Globus pallidus (tissue), 1 donor: ENCODE measurements at regions not wholly inside any gene's neighbourhood (a gene's known extent, or its start where the extent isn't known, plus 50 kb on each side); places are given as distances from the start of the nearest gene placed in this dataset.

Source experiments
- DNase-seq: peaks from one replicate; pipeline ENCODE4 v3.0.0-alpha.2; 2015; ENCODE audit warnings: low spot score

DNA sequence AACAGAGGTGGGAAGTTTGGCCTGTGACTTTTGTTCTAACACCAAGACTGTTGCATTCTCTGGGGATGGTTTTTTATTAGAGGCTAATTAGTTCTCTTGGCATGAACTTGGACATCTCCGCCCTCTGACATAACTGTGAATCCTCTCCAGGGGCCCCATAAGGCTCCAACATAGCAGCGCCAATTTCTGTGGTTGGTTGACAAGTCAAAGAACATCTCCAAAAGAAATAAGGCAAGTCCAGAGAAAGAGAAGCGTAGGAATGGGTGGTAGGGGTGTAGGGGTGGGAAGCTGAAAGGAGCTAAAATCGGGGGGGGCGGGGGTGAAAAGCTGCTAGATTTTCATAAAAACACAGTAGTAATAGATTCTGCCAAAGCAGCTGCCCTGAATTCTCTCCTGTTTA, 81.0 kb upstream of the DAB2 start:
- no peak for DNase-seq

GRCh38 chr5:39505363-39505762, 80.6 kb upstream of the DAB2 start:
- DNase-seq, result no peak

GRCh38 chr5:39503155-39503554, 78.4 kb upstream of the DAB2 start:
- no peak for DNase-seq

DNA sequence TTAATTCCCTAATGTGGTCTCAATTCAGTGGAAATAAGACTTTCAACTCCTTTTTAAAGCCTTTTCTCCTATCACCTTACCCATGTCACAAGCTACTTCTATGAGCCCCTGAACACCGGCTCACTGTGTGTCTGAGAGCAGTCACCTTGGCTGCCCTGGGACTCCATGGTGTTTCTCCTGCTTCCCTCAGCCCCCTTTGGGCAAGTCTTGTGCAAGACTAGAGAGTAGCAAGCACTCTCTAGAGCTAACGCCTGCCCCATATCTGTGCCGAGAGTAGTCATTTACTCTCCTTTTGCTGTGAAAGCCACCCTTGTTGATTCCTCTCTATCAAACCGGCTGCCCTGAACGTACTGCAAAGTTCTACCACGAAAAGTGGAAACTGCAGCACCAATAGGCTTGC, 77.9 kb upstream of the DAB2 start:
- DNase-seq, result no peak

- no peak for DNase-seq
These were observed 76.6 kb upstream of the DAB2 start for GRCh38 chr5:39501397-39501796.

DNA sequence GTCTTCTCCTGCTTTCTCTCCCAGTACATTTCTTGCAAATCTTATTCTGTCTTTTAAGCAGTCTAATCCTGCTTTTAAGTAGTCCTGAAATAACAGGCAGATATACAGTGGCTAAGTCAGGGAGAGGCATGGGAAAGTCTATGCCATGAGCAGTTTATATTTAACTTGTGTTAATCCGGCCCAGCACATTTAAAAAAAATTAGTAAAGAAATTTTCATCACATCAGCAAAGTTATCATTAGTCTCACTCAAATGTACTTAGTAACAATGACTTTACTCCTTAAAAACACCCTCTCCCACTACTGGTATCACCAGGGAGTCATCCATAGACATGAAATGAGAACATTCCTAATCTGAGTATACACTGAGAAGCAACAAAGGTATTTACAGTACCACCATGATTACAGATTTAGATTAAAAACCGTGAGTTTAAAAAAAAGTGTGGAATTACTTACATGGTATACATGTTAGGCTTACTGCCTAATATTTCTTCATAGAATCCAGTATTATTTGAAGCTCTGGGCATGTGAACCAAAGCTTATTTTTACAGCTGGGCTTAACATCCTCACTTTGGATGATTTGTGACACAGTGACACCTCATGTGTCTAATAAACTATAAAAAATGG, 75.9 kb upstream of the DAB2 start:
- DNase-seq, result no peak

DNA sequence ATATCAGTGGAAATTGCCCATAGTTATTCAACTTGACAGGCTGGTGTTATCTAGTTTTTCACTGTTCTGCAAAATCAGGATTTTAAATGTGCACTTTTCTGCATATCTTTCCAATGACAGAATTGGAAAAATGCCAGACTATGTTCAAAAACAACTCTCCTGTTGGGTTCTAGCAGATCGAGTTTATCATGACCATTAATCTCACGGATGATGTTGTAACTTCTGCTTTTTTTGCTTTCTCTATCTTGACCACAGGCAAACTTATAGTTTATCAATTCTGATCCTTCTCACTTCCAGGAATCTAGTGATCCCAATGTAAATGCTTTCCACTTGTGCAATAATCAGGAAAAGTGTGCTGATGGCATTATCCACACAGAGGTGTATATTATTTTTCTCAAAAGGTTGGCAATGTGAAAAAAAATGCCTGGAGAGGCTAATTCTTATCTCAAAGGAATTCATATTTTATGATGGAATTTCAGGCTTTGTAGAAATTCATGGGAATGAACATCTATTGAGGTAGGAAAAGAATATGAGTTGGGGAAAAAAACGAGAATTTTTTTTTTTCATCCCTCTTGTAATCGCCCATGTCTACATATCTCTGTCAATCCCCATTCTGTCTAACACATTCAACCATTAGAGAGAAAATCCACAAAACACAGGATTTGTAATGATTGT, 73.6 kb upstream of the DAB2 start:
- no peak for DNase-seq

- no peak for DNase-seq
These were observed 72.5 kb upstream of the DAB2 start for GRCh38 chr5:39497322-39497721.

DNA sequence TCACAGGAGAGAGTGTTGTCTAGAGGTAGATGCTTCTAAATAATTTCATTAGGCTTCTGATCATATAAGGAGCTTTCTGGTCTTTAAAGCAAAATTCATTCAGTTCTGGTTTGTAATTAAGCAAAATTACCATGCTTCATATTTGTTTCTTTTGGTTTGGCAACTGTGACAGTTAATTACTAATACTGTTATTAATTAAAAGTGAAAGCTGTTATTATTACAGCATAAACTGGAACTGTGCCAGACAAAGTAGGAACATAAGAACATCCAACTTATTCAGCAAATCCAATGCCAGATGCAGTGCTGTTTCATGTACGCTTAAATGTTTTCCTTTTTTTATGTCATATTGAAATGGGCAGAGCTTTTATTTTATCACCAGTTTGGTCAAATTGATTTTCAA, 70.4 kb upstream of the DAB2 start:
- no peak for DNase-seq

GRCh38 chr5:39494534-39494933, 69.8 kb upstream of the DAB2 start:
- no peak for DNase-seq

DNA sequence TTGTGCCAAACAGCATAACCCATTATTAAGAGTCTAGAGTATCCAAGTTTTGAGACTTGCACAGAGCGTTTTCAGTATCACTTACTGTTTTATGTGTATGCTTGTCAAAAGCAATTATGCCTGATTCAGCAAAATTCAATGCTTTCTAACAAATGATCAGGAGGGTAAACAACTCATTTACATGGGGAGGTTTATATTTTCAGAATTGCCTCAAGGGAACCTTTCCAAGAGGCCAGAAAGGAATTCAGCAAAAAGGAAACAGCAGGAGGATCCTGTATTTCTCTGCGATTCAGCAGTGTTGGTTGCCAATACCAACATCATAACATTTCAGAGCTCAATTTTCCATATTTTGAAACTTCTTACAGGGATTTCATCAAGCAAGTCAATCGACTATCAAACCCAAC, 69.3 kb upstream of the DAB2 start:
- no peak for DNase-seq

DNA sequence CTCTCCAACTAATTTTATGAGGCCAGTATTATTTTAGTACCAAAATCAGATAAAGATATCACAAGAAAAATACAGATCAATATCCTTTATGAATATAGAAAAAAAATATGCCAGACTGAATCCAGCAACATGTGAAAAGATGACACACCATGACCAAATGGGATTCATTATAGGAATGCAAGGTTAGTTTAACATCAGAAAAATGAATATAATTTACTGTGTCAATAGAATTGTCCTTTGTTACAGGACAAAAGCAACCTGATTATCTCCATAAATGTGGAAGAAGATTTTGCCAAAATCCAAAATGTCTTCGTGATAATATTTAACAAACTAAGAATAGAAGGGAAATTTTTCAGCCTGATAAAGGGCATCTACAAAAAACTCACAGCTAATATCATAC, 66.4 kb upstream of the DAB2 start:
- DNase-seq, result no peak

GRCh38 chr5:39489263-39489662, 64.5 kb upstream of the DAB2 start:
- DNase-seq, result no peak

DNA sequence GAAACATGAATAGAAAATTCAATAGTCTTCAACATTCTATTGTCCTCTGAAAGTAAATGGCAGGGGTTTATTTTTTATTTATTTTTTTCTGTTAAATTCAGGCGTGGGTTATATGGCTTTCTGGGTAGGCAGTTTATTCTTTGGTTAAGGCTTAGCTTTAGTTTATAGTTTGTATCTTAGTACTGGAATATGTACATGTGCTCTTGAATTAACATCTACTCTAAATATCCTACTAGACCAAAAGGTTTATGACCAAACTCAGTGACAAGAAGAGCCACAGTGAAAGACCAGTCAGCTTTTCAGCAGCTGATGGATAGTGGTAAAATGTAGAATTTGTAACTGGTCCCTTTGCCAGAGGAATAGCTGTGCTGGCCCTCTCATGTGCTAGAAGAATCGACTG, 62.0 kb upstream of the DAB2 start:
- DNase-seq, result no peak

DNA sequence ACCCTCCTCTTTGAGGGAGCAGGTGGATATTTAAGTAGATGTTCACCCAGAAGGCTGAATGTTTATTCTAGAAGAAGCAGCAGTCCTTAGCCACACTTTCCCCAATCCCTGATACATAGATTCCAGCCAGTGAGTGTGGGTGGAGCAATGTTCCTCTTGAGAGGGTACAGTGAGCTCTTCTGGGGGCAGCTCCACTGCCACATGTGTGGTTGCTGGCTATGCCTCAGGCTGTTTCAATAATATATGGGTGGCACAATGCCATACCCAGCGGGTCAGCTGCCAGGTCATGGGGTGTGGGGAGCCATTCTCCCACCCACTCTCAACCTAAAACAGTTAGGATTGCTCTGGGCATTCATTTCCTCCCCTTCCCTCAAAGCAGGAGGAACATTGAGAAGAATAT, 61.6 kb upstream of the DAB2 start:
- no peak for DNase-seq

DNA sequence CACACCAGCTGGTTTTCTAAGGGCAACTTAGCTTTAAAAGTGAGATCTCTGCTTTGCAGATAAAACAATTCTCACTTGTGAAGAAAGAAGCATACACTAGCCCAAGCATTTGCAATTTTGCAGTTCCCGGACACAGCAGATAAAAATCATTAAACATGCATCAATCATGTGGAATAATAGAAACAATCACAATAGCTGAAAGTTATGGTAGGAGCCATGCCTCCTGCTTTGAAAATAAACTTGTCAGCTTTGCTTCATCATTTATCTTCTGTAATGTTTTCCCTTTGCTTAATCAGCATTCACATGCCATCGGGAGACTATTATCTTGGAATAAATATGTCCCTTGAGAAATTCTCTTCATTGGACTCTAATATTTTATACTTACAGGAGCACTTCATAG, 60.3 kb upstream of the DAB2 start:
- no peak for DNase-seq

GRCh38 chr5:39484673-39485072, 59.9 kb upstream of the DAB2 start:
- DNase-seq, result no peak

- DNase-seq, result no peak
These were observed 57.3 kb upstream of the DAB2 start for GRCh38 chr5:39482098-39482497.

DNA sequence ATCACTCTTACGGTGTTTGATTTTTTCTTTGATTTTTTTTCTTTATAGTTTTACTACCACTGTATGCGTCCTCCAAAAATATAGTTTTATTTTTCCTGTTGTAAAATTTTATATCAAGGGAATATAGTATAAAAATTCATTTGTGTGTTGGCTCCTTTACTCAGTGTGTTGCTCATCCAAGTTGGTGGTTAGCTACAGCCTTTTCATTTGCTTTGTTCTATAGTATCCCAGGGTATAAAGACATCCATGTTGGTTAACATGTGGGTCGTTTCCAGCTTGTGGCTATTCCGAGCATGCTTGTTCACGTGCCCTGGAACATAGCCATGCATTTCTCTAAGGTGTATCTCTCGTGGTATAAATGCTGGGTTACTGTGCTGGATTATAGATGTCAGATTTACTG, 54.8 kb upstream of the DAB2 start:
- DNase-seq, result no peak

GRCh38 chr5:39478863-39479262, 54.1 kb upstream of the DAB2 start:
- no peak for DNase-seq

DNA sequence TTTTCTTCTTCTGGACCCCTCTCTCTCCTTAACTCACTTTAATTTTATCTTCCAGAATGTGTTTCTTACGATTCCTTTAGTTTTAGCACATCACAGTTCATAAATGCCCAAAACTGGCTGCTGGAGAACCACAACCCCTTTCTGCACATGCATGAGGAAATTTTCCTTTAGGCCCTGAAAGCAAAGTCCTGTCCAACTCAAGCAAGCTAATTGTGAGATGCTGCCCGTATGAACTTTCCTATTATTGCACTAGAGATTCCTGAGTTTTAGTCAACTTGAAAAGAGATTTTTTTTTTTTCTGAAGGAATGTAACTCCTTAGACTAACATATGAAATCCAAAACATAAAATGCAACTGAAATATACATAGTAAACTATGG, 52.1 kb upstream of the DAB2 start:
- DNase-seq, result no peak

DNA sequence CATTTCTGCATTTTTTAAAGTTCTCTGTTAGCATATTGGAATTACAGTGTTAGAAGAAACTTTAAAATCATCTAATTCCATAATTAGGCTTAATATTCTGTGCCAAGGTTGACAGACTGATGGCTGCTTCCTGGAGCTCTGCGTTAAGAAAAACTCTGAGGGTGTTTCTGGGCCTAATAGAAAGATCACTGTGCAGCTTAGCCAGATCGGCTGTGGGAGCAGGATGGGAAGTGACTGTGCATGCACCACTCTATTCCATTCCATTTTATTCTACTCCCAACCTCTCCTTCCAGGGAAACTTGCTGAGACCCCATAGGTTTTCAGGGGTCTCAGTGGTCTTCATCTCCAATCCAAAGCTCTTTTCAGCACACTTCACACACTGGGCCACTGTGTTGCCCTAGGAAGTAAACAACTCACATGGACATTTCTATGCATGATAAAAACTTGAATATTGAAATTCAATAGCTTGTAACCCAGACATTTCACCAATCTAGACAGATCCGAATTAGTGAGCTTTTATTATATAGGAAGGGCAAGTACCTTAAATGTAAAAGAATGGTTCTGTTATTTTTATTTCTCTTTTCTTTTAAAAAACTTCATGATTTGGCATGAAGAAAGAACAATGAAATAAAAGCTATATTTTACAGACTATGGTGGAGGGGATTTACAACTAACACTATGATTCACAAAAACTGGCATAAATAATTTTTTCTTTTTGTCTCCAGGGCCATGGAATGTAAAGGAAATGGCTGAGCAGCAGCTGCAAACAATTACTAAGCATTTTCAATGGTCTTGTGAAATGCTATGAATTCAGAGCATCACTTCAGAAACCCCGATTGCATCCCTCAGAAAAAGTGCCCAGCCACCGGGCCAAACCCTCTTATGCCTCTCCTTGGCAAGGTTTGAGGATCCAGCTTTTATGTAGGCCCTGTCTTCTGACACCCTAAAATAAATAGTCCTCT, 51.4 kb upstream of the DAB2 start:
- no peak for DNase-seq

- no peak for DNase-seq
These were observed 50.4 kb upstream of the DAB2 start for GRCh38 chr5:39475159-39475571.
